Adrenal gland (tissue), 9 donors: ENCODE measurements at regions not wholly inside any gene's neighbourhood (a gene's known extent, or its start where the extent isn't known, plus 50 kb on each side); places are given as distances from the start of the nearest gene placed in this dataset.

ENCODE experiments used
- DNase-seq, 7 donors: peaks; one replicate each; pipeline ENCODE4 v3.0.0-alpha.2; 2019 to 2020
- H3K27ac ChIP-seq, 5 donors: fragments of 200-600 bp; sonication (generic) in 4 of 5; 1 replicate in 3 of 5; 2 replicates in 2 of 5; pipeline versions ENCODE4 v1.5.1 to v1.8.0; 2016 to 2020; ENCODE audit warnings: mild to moderate bottlenecking in 1 of 5
- H3K27me3 ChIP-seq: fragments of 200-600 bp; 2 replicates; pipeline ENCODE4 v1.8.0; 2021
- H3K36me3 ChIP-seq, 2 donors: fragments of 200-600 bp; replicated peaks in 1 of 2; 1 replicate in 1 of 2; 2 replicates in 1 of 2; pipeline versions ENCODE4 v1.5.1 to v1.8.0; 2018 to 2022
- H3K4me1 ChIP-seq, 2 donors: fragments of 200-600 bp; replicated peaks in 1 of 2; 1 replicate in 1 of 2; 2 replicates in 1 of 2; pipeline versions ENCODE4 v1.5.1 to v1.8.0; 2018 to 2021
- H3K4me3 ChIP-seq, 4 donors: fragments of 200-600 bp; sonication (generic) in 3 of 4; one replicate each; pipeline ENCODE4 v1.5.1; 2016 to 2018
- H3K9me3 ChIP-seq, 3 donors: fragments of 200-600 bp; sonication (generic) in 1 of 3; replicated peaks in 1 of 3; 1 replicate in 2 of 3; 2 replicates in 1 of 3; pipeline versions ENCODE4 v1.5.1 to v1.8.0; 2016 to 2021
- CTCF ChIP-seq, 6 experiments: fragments of 450-650 bp in 4 of 6; fragments of 200-600 bp in 2 of 6; sonication (generic) in 1 of 6; IDR thresholded peaks; 1 replicate in 5 of 6; 2 replicates in 1 of 6; pipeline versions ENCODE4 v1.5.1 to v1.8.0; 2016 to 2021; ENCODE audit warnings: antibody characterized with exemption in 6 of 6, mild to moderate bottlenecking in 2 of 6, moderate library complexity in 1 of 6
- POLR2A ChIP-seq, 2 donors: fragments of 450-650 bp; IDR thresholded peaks; one replicate each; pipeline ENCODE4 v1.6.1; 2017; ENCODE audit warnings: antibody characterized with exemption in 2 of 2, mild to moderate bottlenecking in 2 of 2, moderate library complexity in 1 of 2
- WGBS, 4 donors: extraction: QIAGEN DNeasy Blood & Tissue Kit in 2 of 4; methylation state at CpG; one replicate each; pipeline versions ENCODE4 v1.1.5 to v1.1.7; 2013 to 2017; 5-methylcytosine and 5-hydroxymethylcytosine counted together
- intact Hi-C, 2 donors: fragments of 100-400 bp; cut with DNase I; formaldehyde crosslinking; loops; one replicate each; pipeline versions ENCODE4 v1.14.1 to v1.15.0; 2022 to 2023
- donor health status: healthy with polysubstance abuse.
- donor health status: Bipolar disorder and iron deficiency.
- donor health status: DM: yes; HTN: yes; CAD: no.
- donor health status: DM: no; HTN: no; CAD: no.
- donor health status: DM: no; HTN: no; CAD: no.

- 62 to 63% (median 63%) methylated on average over 5 of the region's 5 CpGs for WGBS, 4 donors
- Histone ChIP-seq H3K9me3 (no peaks in the 10 kb centered on the region), H3K36me3 (no peaks in the 10 kb centered on the region), H3K4me1 (no peaks in the 10 kb centered on the region), H3K27me3 (no peaks in the 10 kb centered on the region), H3K27ac (no peak overlapping the region), H3K4me3 (no peak overlapping the region)
- TF ChIP-seq POLR2A (IDR thresholded peaks at IDR 0.05): no peak
- TF ChIP-seq CTCF (IDR thresholded peaks at IDR 0.05): no peak
- intact Hi-C loops: no loop called here
- peak; percentile 11 to 64 (median 28) for DNase-seq
Measured at GRCh38 chr10:80946957-80947726, 409.4 kb downstream of the SH2D4B start.

GRCh38 chr10:80949785-80950184 is 412.1 kb downstream of the SH2D4B start:
- intact Hi-C loops: no loop called here
- DNase-seq: no peak
- no peaks in the 10 kb centered on the region for H3K36me3 ChIP-seq
- no peak overlapping the region for H3K4me3 ChIP-seq
- WGBS, 4 donors: 79 to 90% (median 85%) methylated on average over 5 of the region's 5 CpGs
- TF ChIP-seq CTCF (IDR thresholded peaks at IDR 0.05) (no peak), POLR2A (IDR thresholded peaks at IDR 0.05) (no peak)
- H3K9me3 ChIP-seq: no peaks in the 10 kb centered on the region
- H3K27me3 ChIP-seq: no peaks in the 10 kb centered on the region
- H3K4me1 ChIP-seq: no peaks in the 10 kb centered on the region
- no peak overlapping the region for H3K27ac ChIP-seq

GRCh38 chr10:80952436-80952835 is 414.7 kb downstream of the SH2D4B start:
- Histone ChIP-seq H3K4me1 (no peaks in the 10 kb centered on the region), H3K27ac (no peak overlapping the region), H3K27me3 (no peaks in the 10 kb centered on the region), H3K36me3 (no peaks in the 10 kb centered on the region), H3K4me3 (no peak overlapping the region), H3K9me3 (no peaks in the 10 kb centered on the region)
- 72 to 90% (median 84%) methylated on average over 7 of the region's 7 CpGs for WGBS, 4 donors
- DNase-seq: no peak
- intact Hi-C loops: no loop called here
- TF ChIP-seq POLR2A (IDR thresholded peaks at IDR 0.05): no peak
- no peak for TF ChIP-seq CTCF (IDR thresholded peaks at IDR 0.05)

- intact Hi-C loops: no loop called here
- H3K9me3 ChIP-seq: no peaks in the 10 kb centered on the region
- H3K4me1 ChIP-seq: no peaks in the 10 kb centered on the region
- no peak overlapping the region for H3K4me3 ChIP-seq
- H3K27ac ChIP-seq: no peak overlapping the region
- DNase-seq: no peak
- WGBS, 4 donors: 74 to 87% (median 81%) methylated on average over 4 of the region's 4 CpGs
- TF ChIP-seq POLR2A (IDR thresholded peaks at IDR 0.05) (no peak), CTCF (IDR thresholded peaks at IDR 0.05) (no peak)
- no peaks in the 10 kb centered on the region for H3K27me3 ChIP-seq
- no peaks in the 10 kb centered on the region for H3K36me3 ChIP-seq
Measured at GRCh38 chr10:80957161-80957560, 419.5 kb downstream of the SH2D4B start.
